ENCODE measurements at regions not wholly inside any gene's neighbourhood (a gene's known extent, or its start where the extent isn't known, plus 50 kb on each side); places are given as distances from the start of the nearest gene placed in this dataset.

- TF ChIP-seq POLR2AphosphoS5 (IDR thresholded peaks at IDR 0.05) (no peak), EP300 (IDR thresholded peaks at IDR 0.05) (no peak), POLR2A (IDR thresholded peaks at IDR 0.05) (no peak), CTCF (IDR thresholded peaks at IDR 0.05) (no peak)
- no peaks in the 10 kb centered on the region for H3K36me3 ChIP-seq
- H3K4me3 ChIP-seq: no peak overlapping the region
- H3K4me1 ChIP-seq: no peaks in the 10 kb centered on the region
- WGBS, 2 donors: 86 to 91% methylated on average over 13 of the region's 13 CpGs
- no peak for DNase-seq
- no peaks in the 10 kb centered on the region for H3K9me3 ChIP-seq
- no peaks in the 10 kb centered on the region for H3K27me3 ChIP-seq
- intact Hi-C loops (cut with DNase I): no loop called here
- H3K27ac ChIP-seq: no peak overlapping the region
These were observed 67.4 kb upstream of the HELT start for GRCh38 chr4:184950926-184951325.

- Histone ChIP-seq H3K27ac (no peak overlapping the region), H3K4me1 (no peaks in the 10 kb centered on the region), H3K9me3 (no peaks in the 10 kb centered on the region), H3K27me3 (no peaks in the 10 kb centered on the region), H3K36me3 (no peaks in the 10 kb centered on the region), H3K4me3 (no peak overlapping the region)
- intact Hi-C loops (cut with DNase I): no loop called here
- WGBS, 2 donors: 94 to 97% methylated on average over 22 of the region's 22 CpGs
- TF ChIP-seq CTCF (IDR thresholded peaks at IDR 0.05) (no peak), POLR2A (IDR thresholded peaks at IDR 0.05) (no peak), POLR2AphosphoS5 (IDR thresholded peaks at IDR 0.05) (no peak), EP300 (IDR thresholded peaks at IDR 0.05) (no peak)
- no peak for DNase-seq
These were observed 66.6 kb upstream of the HELT start for GRCh38 chr4:184951668-184952160.

GRCh38 chr4:184952522-184952921 lies 65.8 kb upstream of the HELT start:
- Histone ChIP-seq H3K27me3 (no peaks in the 10 kb centered on the region), H3K4me3 (no peak overlapping the region), H3K36me3 (no peaks in the 10 kb centered on the region), H3K9me3 (no peaks in the 10 kb centered on the region), H3K27ac (no peak overlapping the region), H3K4me1 (no peaks in the 10 kb centered on the region)
- WGBS, 2 donors: 70 to 73% methylated on average over 6 of the region's 6 CpGs
- TF ChIP-seq CTCF (IDR thresholded peaks at IDR 0.05): no peak
- no peak for TF ChIP-seq POLR2A (IDR thresholded peaks at IDR 0.05)
- no peak for TF ChIP-seq EP300 (IDR thresholded peaks at IDR 0.05)
- TF ChIP-seq POLR2AphosphoS5 (IDR thresholded peaks at IDR 0.05): no peak
- DNase-seq: no peak
- intact Hi-C loops (cut with DNase I): no loop called here

GRCh38 chr4:184953421-184953945 lies 64.8 kb upstream of the HELT start:
- no peak for DNase-seq
- Histone ChIP-seq H3K27ac (no peak overlapping the region), H3K9me3 (no peaks in the 10 kb centered on the region), H3K36me3 (no peaks in the 10 kb centered on the region), H3K4me1 (no peaks in the 10 kb centered on the region), H3K4me3 (no peak overlapping the region), H3K27me3 (no peaks in the 10 kb centered on the region)
- WGBS, 2 donors: 90 to 91% methylated on average over 8 of the region's 8 CpGs
- TF ChIP-seq POLR2A (IDR thresholded peaks at IDR 0.05) (no peak), EP300 (IDR thresholded peaks at IDR 0.05) (no peak), CTCF (IDR thresholded peaks at IDR 0.05) (no peak), POLR2AphosphoS5 (IDR thresholded peaks at IDR 0.05) (no peak)
- intact Hi-C loops (cut with DNase I): no loop called here

- no peaks in the 10 kb centered on the region for H3K27me3 ChIP-seq
- H3K9me3 ChIP-seq: no peaks in the 10 kb centered on the region
- H3K4me3 ChIP-seq: no peak overlapping the region
- no peak for DNase-seq
- 81 to 85% methylated on average over 9 of the region's 9 CpGs for WGBS, 2 donors
- TF ChIP-seq POLR2A (IDR thresholded peaks at IDR 0.05): no peak
- no peak for TF ChIP-seq CTCF (IDR thresholded peaks at IDR 0.05)
- TF ChIP-seq EP300 (IDR thresholded peaks at IDR 0.05): no peak
- TF ChIP-seq POLR2AphosphoS5 (IDR thresholded peaks at IDR 0.05): no peak
- no peaks in the 10 kb centered on the region for H3K4me1 ChIP-seq
- intact Hi-C loops (cut with DNase I): no loop called here
- H3K27ac ChIP-seq: no peak overlapping the region
- H3K36me3 ChIP-seq: no peaks in the 10 kb centered on the region
These were observed 64.3 kb upstream of the HELT start for GRCh38 chr4:184953971-184954370.
